ENCODE measurements at regions not wholly inside any gene's neighbourhood (a gene's known extent, or its start where the extent isn't known, plus 50 kb on each side); places are given as distances from the start of the nearest gene placed in this dataset.

GRCh38 chr5:133698259-133698554 lies 85.9 kb upstream of the FSTL4 start (continued):
- TF ChIP-seq, protein P1, sequence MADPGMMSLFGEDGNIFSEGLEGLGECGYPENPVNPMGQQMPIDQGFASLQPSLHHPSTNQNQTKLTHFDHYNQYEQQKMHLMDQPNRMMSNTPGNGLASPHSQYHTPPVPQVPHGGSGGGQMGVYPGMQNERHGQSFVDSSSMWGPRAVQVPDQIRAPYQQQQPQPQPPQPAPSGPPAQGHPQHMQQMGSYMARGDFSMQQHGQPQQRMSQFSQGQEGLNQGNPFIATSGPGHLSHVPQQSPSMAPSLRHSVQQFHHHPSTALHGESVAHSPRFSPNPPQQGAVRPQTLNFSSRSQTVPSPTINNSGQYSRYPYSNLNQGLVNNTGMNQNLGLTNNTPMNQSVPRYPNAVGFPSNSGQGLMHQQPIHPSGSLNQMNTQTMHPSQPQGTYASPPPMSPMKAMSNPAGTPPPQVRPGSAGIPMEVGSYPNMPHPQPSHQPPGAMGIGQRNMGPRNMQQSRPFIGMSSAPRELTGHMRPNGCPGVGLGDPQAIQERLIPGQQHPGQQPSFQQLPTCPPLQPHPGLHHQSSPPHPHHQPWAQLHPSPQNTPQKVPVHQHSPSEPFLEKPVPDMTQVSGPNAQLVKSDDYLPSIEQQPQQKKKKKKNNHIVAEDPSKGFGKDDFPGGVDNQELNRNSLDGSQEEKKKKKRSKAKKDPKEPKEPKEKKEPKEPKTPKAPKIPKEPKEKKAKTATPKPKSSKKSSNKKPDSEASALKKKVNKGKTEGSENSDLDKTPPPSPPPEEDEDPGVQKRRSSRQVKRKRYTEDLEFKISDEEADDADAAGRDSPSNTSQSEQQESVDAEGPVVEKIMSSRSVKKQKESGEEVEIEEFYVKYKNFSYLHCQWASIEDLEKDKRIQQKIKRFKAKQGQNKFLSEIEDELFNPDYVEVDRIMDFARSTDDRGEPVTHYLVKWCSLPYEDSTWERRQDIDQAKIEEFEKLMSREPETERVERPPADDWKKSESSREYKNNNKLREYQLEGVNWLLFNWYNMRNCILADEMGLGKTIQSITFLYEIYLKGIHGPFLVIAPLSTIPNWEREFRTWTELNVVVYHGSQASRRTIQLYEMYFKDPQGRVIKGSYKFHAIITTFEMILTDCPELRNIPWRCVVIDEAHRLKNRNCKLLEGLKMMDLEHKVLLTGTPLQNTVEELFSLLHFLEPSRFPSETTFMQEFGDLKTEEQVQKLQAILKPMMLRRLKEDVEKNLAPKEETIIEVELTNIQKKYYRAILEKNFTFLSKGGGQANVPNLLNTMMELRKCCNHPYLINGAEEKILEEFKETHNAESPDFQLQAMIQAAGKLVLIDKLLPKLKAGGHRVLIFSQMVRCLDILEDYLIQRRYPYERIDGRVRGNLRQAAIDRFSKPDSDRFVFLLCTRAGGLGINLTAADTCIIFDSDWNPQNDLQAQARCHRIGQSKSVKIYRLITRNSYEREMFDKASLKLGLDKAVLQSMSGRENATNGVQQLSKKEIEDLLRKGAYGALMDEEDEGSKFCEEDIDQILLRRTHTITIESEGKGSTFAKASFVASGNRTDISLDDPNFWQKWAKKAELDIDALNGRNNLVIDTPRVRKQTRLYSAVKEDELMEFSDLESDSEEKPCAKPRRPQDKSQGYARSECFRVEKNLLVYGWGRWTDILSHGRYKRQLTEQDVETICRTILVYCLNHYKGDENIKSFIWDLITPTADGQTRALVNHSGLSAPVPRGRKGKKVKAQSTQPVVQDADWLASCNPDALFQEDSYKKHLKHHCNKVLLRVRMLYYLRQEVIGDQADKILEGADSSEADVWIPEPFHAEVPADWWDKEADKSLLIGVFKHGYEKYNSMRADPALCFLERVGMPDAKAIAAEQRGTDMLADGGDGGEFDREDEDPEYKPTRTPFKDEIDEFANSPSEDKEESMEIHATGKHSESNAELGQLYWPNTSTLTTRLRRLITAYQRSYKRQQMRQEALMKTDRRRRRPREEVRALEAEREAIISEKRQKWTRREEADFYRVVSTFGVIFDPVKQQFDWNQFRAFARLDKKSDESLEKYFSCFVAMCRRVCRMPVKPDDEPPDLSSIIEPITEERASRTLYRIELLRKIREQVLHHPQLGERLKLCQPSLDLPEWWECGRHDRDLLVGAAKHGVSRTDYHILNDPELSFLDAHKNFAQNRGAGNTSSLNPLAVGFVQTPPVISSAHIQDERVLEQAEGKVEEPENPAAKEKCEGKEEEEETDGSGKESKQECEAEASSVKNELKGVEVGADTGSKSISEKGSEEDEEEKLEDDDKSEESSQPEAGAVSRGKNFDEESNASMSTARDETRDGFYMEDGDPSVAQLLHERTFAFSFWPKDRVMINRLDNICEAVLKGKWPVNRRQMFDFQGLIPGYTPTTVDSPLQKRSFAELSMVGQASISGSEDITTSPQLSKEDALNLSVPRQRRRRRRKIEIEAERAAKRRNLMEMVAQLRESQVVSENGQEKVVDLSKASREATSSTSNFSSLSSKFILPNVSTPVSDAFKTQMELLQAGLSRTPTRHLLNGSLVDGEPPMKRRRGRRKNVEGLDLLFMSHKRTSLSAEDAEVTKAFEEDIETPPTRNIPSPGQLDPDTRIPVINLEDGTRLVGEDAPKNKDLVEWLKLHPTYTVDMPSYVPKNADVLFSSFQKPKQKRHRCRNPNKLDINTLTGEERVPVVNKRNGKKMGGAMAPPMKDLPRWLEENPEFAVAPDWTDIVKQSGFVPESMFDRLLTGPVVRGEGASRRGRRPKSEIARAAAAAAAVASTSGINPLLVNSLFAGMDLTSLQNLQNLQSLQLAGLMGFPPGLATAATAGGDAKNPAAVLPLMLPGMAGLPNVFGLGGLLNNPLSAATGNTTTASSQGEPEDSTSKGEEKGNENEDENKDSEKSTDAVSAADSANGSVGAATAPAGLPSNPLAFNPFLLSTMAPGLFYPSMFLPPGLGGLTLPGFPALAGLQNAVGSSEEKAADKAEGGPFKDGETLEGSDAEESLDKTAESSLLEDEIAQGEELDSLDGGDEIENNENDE (IDR thresholded peaks at IDR 0.05; ENCODE audit: insufficient replicate concordance, low read length): no peak
- TF ChIP-seq SIN3A (conservative IDR thresholded peaks at IDR 0.05 in 1 of 2, IDR thresholded peaks at IDR 0.05 in 1 of 2; ENCODE audit: low read depth in 1 of 2, low read length in 2 of 2): no peak
- no peak for TF ChIP-seq EGR1 (IDR thresholded peaks at IDR 0.05; ENCODE audit: borderline replicate concordance, low read depth, low read length)
- TF ChIP-seq GABPA (IDR thresholded peaks at IDR 0.05; ENCODE audit: borderline replicate concordance, insufficient read depth, low read length): no peak
- no peak for TF ChIP-seq POLR2A (IDR thresholded peaks at IDR 0.05; ENCODE audit: control extremely low read depth in 1 of 2, low read depth in 2 of 2, low read length in 2 of 2)
- TF ChIP-seq ZNF274 (IDR thresholded peaks at IDR 0.05; ENCODE audit: borderline replicate concordance, extremely low read depth, low read length): no peak
- TF ChIP-seq, protein P2, sequence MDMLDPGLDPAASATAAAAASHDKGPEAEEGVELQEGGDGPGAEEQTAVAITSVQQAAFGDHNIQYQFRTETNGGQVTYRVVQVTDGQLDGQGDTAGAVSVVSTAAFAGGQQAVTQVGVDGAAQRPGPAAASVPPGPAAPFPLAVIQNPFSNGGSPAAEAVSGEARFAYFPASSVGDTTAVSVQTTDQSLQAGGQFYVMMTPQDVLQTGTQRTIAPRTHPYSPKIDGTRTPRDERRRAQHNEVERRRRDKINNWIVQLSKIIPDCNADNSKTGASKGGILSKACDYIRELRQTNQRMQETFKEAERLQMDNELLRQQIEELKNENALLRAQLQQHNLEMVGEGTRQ (IDR thresholded peaks at IDR 0.05; ENCODE audit: low read length): no peak
- TF ChIP-seq SP1 (IDR thresholded peaks at IDR 0.05; ENCODE audit: low read depth, low read length): no peak
- TF ChIP-seq KDM4A (IDR thresholded peaks at IDR 0.05; ENCODE audit: low read depth, low read length, severe bottlenecking): no peak
- TF ChIP-seq TAF1 (IDR thresholded peaks at IDR 0.05; ENCODE audit: low read depth, low read length): no peak
- no peak for TF ChIP-seq TEAD4 (IDR thresholded peaks at IDR 0.05; ENCODE audit: low read depth, low read length)
- TF ChIP-seq SAP30 (IDR thresholded peaks at IDR 0.05; ENCODE audit: insufficient read depth, insufficient replicate concordance, low read length): no peak
